GM10266 (cell line): ENCODE measurements at regions not wholly inside any gene's neighbourhood (a gene's known extent, or its start where the extent isn't known, plus 50 kb on each side); places are given as distances from the start of the nearest gene placed in this dataset.

Experiments used
- DNase-seq: peaks from one replicate; pipeline ENCODE4 v3.0.0; 2012; ENCODE audit errors: extremely low spot score
- TF ChIP-seq, protein P1 (sequence below): IDR thresholded peaks from 2 replicates; pipeline ENCODE4 v1.5.1; 2012; ENCODE audit warnings: mild to moderate bottlenecking, low read depth; ENCODE audit not compliant: control insufficient read depth, insufficient read depth; ENCODE audit errors: missing control alignments

DNA sequence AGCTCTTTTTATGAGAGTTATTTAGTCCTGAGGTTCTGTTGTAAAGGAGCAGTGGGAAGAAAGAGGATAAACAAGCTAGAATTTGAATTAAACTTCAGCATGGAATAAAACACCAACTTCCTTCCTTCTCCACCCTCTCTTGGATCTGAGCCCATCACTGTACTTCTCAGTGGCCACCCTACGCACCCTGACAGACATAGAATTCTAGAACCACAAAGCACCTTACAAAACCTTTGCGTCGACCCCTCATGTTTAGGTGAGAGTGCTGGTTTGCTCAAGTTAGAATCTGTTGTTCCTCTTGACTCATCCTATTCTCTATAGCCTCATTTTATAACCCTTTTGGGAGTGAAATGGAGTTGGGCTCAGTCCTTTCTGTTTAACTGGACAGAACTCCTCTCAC, 84.6 kb upstream of the RPL34 start:
- no peak for DNase-seq
- TF ChIP-seq, protein P1, sequence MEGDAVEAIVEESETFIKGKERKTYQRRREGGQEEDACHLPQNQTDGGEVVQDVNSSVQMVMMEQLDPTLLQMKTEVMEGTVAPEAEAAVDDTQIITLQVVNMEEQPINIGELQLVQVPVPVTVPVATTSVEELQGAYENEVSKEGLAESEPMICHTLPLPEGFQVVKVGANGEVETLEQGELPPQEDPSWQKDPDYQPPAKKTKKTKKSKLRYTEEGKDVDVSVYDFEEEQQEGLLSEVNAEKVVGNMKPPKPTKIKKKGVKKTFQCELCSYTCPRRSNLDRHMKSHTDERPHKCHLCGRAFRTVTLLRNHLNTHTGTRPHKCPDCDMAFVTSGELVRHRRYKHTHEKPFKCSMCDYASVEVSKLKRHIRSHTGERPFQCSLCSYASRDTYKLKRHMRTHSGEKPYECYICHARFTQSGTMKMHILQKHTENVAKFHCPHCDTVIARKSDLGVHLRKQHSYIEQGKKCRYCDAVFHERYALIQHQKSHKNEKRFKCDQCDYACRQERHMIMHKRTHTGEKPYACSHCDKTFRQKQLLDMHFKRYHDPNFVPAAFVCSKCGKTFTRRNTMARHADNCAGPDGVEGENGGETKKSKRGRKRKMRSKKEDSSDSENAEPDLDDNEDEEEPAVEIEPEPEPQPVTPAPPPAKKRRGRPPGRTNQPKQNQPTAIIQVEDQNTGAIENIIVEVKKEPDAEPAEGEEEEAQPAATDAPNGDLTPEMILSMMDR = no peak

- no peak for DNase-seq
- TF ChIP-seq, protein P1 = no peak
Observed at GRCh38 chr4:108533876-108534275, 86.5 kb upstream of the RPL34 start.

DNA sequence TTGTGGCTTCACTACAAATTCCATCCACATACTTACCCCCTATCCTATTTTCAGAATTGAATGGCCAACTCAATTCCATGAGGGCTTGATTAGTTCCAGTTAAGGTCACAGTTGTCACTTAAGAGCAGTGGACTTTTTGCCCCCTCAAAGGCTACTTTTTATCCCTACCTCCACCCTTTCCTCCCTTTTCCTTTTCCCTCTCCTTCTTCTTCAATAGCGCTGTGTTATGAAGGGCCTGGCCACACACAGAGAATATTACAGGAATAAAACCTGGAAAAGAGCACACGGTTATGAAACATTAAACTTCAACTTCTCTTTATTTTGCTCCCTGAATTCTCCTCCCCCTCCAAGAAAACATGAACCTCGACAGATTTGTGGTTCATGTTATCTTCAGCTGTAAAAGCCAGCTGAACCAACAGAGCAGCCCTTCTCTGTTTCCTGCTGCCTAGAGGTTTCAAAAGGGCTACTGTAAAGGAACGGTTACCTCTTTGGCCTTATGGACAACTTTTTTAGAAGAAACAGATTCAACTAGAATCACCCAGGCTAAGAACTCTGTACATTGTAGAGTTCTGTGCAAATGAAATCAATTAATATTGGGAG, 87.0 kb upstream of the RPL34 start:
- DNase-seq = no peak
- TF ChIP-seq, protein P1 = no peak

DNA sequence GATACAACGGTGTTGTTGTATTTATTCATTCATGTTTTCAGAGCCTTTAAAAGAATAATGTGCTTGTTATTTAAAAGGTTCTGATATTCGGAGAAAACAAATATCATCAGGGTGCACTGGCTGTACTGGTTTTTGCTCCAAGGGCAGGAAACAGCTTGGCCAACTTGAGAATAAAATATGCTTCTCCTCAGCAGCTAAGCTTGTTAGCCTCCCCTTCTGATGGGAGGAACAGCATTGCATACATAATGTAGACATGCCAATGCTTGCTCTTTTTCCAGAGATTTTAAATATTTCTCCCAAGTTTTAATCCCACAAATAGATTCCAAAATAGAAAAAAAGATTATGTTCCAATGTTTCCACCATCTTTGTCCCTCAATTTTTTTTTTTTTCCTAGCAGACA, 87.6 kb upstream of the RPL34 start:
- TF ChIP-seq, protein P1 = no peak
- no peak for DNase-seq

- TF ChIP-seq, protein P1 = no peak
- DNase-seq = no peak
Observed at GRCh38 chr4:108532187-108532586, 88.2 kb upstream of the RPL34 start.

DNA sequence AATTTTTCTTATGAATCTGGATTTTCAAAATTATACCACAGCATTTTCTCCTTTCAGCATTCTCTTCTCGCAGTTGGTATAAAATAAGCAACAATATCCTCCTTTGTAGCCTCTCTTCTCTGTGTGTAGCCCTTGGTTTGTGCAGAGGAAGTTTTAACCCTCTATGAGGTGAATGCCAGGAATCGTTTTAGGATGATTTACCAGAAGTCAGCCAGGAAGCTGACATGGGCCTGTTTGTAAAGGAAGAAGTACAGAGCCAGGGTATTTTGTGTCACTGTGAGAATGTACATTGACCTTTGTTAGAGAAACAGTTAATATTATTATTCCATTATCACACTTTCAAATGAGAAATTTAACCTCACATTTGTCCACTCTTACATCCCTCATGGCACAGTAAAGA, 88.9 kb upstream of the RPL34 start:
- TF ChIP-seq, protein P1 = no peak
- no peak for DNase-seq

- TF ChIP-seq, protein P1 = no peak
- DNase-seq = no peak
Observed at GRCh38 chr4:108529984-108530905, 90.1 kb upstream of the RPL34 start.
